ENCODE measurements at regions not wholly inside any gene's neighbourhood (a gene's known extent, or its start where the extent isn't known, plus 50 kb on each side); places are given as distances from the start of the nearest gene placed in this dataset.
A peak's percentile ranks its signal among the peaks of the same experiment; 100 is the strongest.

- no peaks in the 10 kb centered on the region for H3K27me3 ChIP-seq
- intact Hi-C loops (cut with DNase I) = no loop called here
- no peaks in the 10 kb centered on the region for H3K9me3 ChIP-seq
- peaks cover 4% of the 10 kb centered on the region in 2 donors for H3K4me1 ChIP-seq
- 80 to 87% methylated on average over 2 of the region's 2 CpGs for WGBS, 2 donors
- no peak overlapping the region for H3K27ac ChIP-seq
- H3K4me3 ChIP-seq (replicated peaks in 1 of 3) = no peak overlapping the region
- no peaks in the 10 kb centered on the region for H3K36me3 ChIP-seq
- no peak for TF ChIP-seq POLR2A (IDR thresholded peaks at IDR 0.05)
- DNase-seq = no peak
These were observed 306.7 kb downstream of the DTWD2 start for GRCh38 chr5:118681655-118682054.

GRCh38 chr5:118679264-118679940 is 308.9 kb downstream of the DTWD2 start:
- H3K4me1 ChIP-seq = peaks cover 4% of the 10 kb centered on the region in 2 donors
- no peaks in the 10 kb centered on the region for H3K9me3 ChIP-seq
- H3K27ac ChIP-seq = peak overlapping the region in 1 of 3 donors; percentile 18
- WGBS, 2 donors = 11 to 15% methylated on average over 6 of the region's 6 CpGs
- H3K36me3 ChIP-seq = no peaks in the 10 kb centered on the region
- intact Hi-C loops (cut with DNase I) = no loop called here
- DNase-seq = peak; percentile 23 to 26
- H3K4me3 ChIP-seq (replicated peaks in 1 of 3) = no peak overlapping the region
- no peaks in the 10 kb centered on the region for H3K27me3 ChIP-seq
- no peak for TF ChIP-seq CTCF (IDR thresholded peaks at IDR 0.05)
- TF ChIP-seq POLR2A (IDR thresholded peaks at IDR 0.05) = no peak

GRCh38 chr5:118678746-118679145 is 309.6 kb downstream of the DTWD2 start:
- Histone ChIP-seq H3K4me3 (replicated peaks in 1 of 3) (no peak overlapping the region), H3K27ac (peak overlapping the region in 1 of 3 donors; percentile 18), H3K36me3 (no peaks in the 10 kb centered on the region), H3K27me3 (no peaks in the 10 kb centered on the region), H3K4me1 (peaks cover 4% of the 10 kb centered on the region in 2 donors), H3K9me3 (no peaks in the 10 kb centered on the region)
- no peak for DNase-seq
- intact Hi-C loops (cut with DNase I) = no loop called here
- WGBS, 2 donors = 26 to 32% methylated on average over 3 of the region's 3 CpGs
- TF ChIP-seq CTCF (IDR thresholded peaks at IDR 0.05) (no peak), POLR2A (IDR thresholded peaks at IDR 0.05) (no peak)

- Histone ChIP-seq H3K27ac (no peak overlapping the region), H3K36me3 (no peaks in the 10 kb centered on the region), H3K4me1 (peaks cover 4% of the 10 kb centered on the region in 2 donors), H3K9me3 (no peaks in the 10 kb centered on the region), H3K27me3 (no peaks in the 10 kb centered on the region), H3K4me3 (replicated peaks in 1 of 3) (no peak overlapping the region)
- intact Hi-C loops (cut with DNase I) = no loop called here
- no peak for DNase-seq
- TF ChIP-seq POLR2A (IDR thresholded peaks at IDR 0.05) (no peak), CTCF (IDR thresholded peaks at IDR 0.05) (no peak)
- WGBS, 2 donors = 83 to 97% methylated on average over 1 of the region's 1 CpG
These were observed 313.1 kb downstream of the DTWD2 start for GRCh38 chr5:118675247-118675646.

GRCh38 chr5:118657576-118657975 is 330.8 kb downstream of the DTWD2 start:
- 58 to 91% methylated on average over 1 of the region's 1 CpG for WGBS, 2 donors
- no peaks in the 10 kb centered on the region for H3K9me3 ChIP-seq
- no peak overlapping the region for H3K27ac ChIP-seq
- TF ChIP-seq POLR2A (IDR thresholded peaks at IDR 0.05) (no peak), CTCF (IDR thresholded peaks at IDR 0.05) (no peak)
- intact Hi-C loops (cut with DNase I) = no loop called here
- no peaks in the 10 kb centered on the region for H3K27me3 ChIP-seq
- H3K4me1 ChIP-seq = peaks cover 0 to 6% of the 10 kb centered on the region in 2 donors
- no peaks in the 10 kb centered on the region for H3K36me3 ChIP-seq
- DNase-seq = no peak
- no peak overlapping the region for H3K4me3 ChIP-seq (replicated peaks in 1 of 3)

All from thyroid gland (tissue), 4 donors.